SK-N-MC (cell line): ENCODE measurements at regions not wholly inside any gene's neighbourhood (a gene's known extent, or its start where the extent isn't known, plus 50 kb on each side); places are given as distances from the start of the nearest gene placed in this dataset.
"Not testable (repeated sequence)": the region's sequence is repeated elsewhere in the genome, so short reads cannot be mapped to it uniquely, and the experiment has no call there.

Experiments
- EZH2 ChIP-seq: fragments of 200-600 bp; sonication (generic); IDR thresholded peaks from one replicate; pipeline ENCODE4 v1.6.1; 2017; ENCODE audit warnings: antibody characterized with exemption
- POLR2AphosphoS5 ChIP-seq: IDR thresholded peaks from 2 replicates; pipeline ENCODE4 v1.6.1; 2012; ENCODE audit warnings: mild to moderate bottlenecking, low read depth, low read length, borderline replicate concordance

DNA sequence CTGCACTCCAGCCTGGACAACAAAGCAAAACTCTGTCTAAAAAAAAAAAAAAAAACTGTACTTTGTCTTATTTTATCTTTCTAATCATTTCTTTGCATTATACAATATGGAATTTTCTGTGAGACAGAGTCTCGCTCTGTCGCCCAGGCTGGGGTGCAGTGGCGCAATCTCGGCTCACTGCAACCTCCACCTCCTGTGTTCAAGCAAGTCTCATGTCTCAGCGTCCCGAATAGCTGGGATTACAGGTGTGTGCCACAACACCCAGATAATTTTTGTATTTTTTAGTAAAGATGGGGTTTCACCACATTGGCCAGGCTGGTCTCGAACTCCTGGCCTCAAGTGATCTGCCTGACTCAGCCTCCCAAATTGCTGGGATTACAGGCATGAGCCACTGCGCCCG is 90.0 kb downstream of the MRPL14 start:
- TF ChIP-seq POLR2AphosphoS5, EZH2: not testable (repeated sequence)
